Glutamatergic neuron (in vitro differentiated cells): ENCODE measurements at regions not wholly inside any gene's neighbourhood (a gene's known extent, or its start where the extent isn't known, plus 50 kb on each side); places are given as distances from the start of the nearest gene placed in this dataset.

ENCODE experiments used
- DNase-seq: peaks from one replicate; pipeline ENCODE4 v3.0.0; 2022
- H3K27ac Mint-ChIP-seq: one replicate; pipeline ENCODE4 v1.8.0; 2020; ENCODE audit warnings: mild to moderate bottlenecking, mixed read lengths, inconsistent platforms; ENCODE audit not compliant: unreplicated experiment
- H3K27me3 Mint-ChIP-seq: one replicate; pipeline ENCODE4 v1.8.0; 2020; ENCODE audit warnings: mild to moderate bottlenecking, moderate library complexity, mixed read lengths, inconsistent platforms; ENCODE audit not compliant: unreplicated experiment
- H3K36me3 Mint-ChIP-seq: one replicate; pipeline ENCODE4 v1.8.0; 2020; ENCODE audit warnings: mild to moderate bottlenecking, mixed read lengths, inconsistent platforms; ENCODE audit not compliant: unreplicated experiment
- H3K4me1 Mint-ChIP-seq: one replicate; pipeline ENCODE4 v1.8.0; 2020; ENCODE audit warnings: mild to moderate bottlenecking, low read depth, mixed read lengths, inconsistent platforms; ENCODE audit not compliant: unreplicated experiment
- H3K4me3 Mint-ChIP-seq: one replicate; pipeline ENCODE4 v1.8.0; 2020; ENCODE audit warnings: mild to moderate bottlenecking, mixed read lengths, inconsistent platforms; ENCODE audit not compliant: unreplicated experiment
- H3K9me3 Mint-ChIP-seq: one replicate; pipeline ENCODE4 v1.8.0; 2020; ENCODE audit warnings: mild to moderate bottlenecking, moderate library complexity, mixed read lengths, inconsistent platforms; ENCODE audit not compliant: unreplicated experiment
- CTCF ChIP-seq: fragments of 200-600 bp; sonication (generic); IDR thresholded peaks from one replicate; pipeline ENCODE4 v1.5.0; 2021; ENCODE audit not compliant: partially characterized antibody, unreplicated experiment

GRCh38 chr2:143850084-143850483, 669.8 kb downstream of the ZEB2 start:
- no peaks in the 10 kb centered on the region for H3K27me3 Mint-ChIP-seq
- H3K9me3 Mint-ChIP-seq, result peaks cover 2% of the 10 kb centered on the region
- H3K4me1 Mint-ChIP-seq, result peaks cover 28% of the 10 kb centered on the region
- TF ChIP-seq CTCF, result no peak
- no peak for DNase-seq
- H3K27ac Mint-ChIP-seq, result no peak overlapping the region
- H3K4me3 Mint-ChIP-seq, result no peak overlapping the region
- no peaks in the 10 kb centered on the region for H3K36me3 Mint-ChIP-seq

- no peaks in the 10 kb centered on the region for H3K36me3 Mint-ChIP-seq
These were observed 672.7 kb downstream of the ZEB2 start for GRCh38 chr2:143847257-143847656.

DNA sequence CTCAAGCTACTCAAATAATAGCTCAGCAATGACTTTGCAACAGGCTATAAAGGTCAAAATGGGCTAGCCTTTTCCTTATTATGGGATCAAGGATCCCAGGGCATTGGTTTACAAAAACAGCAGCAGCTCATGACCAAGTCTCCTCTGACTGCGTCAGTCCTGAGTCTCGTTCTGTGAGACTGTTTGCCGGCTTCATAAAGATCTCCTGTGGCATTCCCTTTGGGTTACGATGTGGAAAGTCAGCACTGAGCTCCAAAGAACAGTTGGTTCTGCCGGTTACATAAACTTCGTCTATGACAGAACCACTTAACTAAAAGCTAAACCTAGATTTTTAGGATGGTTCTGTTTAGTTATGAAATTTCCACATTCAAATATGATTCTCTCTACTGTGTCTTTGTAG, 674.9 kb downstream of the ZEB2 start:
- H3K27me3 Mint-ChIP-seq, result peaks cover 3% of the 10 kb centered on the region
- peaks cover 11% of the 10 kb centered on the region for H3K9me3 Mint-ChIP-seq
- no peak for TF ChIP-seq CTCF
- H3K4me1 Mint-ChIP-seq, result peaks cover 55% of the 10 kb centered on the region
- no peak for DNase-seq
- peak overlapping the region; percentile 62 for H3K27ac Mint-ChIP-seq
- no peak overlapping the region for H3K4me3 Mint-ChIP-seq
- H3K36me3 Mint-ChIP-seq, result no peaks in the 10 kb centered on the region

More at GRCh38 chr2:143847257-143847656, 672.7 kb downstream of the ZEB2 start:
- Mint-ChIP-seq H3K4me1 (peaks cover 42% of the 10 kb centered on the region), H3K4me3 (no peak overlapping the region), H3K27me3 (peaks cover 3% of the 10 kb centered on the region), H3K9me3 (peaks cover 11% of the 10 kb centered on the region), H3K27ac (no peak overlapping the region)
- TF ChIP-seq CTCF, result no peak
- no peak for DNase-seq

DNA sequence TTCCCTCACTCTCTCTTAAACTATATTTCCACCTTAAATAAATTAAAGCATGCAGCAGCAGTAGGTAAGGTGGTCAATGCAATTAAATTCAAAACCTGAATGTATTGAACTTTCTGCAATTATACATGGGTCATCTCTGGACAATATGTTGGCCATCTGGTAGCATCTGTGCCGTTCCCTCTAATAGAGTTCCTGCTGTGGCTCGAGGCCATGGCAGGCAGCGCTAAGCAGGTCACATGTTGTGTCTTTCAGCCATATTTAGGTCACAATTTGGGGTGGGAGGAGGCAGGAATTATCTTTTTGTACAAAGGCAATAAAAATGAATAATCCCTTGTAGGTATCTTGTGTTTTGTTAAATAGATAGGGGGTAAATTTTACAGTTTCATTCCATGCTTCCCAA, 676.2 kb downstream of the ZEB2 start:
- DNase-seq, result peak; percentile 51
- Mint-ChIP-seq H3K4me1 (peaks cover 51% of the 10 kb centered on the region), H3K27ac (peak overlapping the region; percentile 91), H3K4me3 (peak overlapping the region; percentile 44), H3K36me3 (no peaks in the 10 kb centered on the region), H3K9me3 (peaks cover 11% of the 10 kb centered on the region), H3K27me3 (peaks cover 3% of the 10 kb centered on the region)
- no peak for TF ChIP-seq CTCF

GRCh38 chr2:143842836-143843235, 677.1 kb downstream of the ZEB2 start:
- Mint-ChIP-seq H3K4me1 (peaks cover 56% of the 10 kb centered on the region), H3K27ac (peak overlapping the region; percentile 91), H3K4me3 (no peak overlapping the region), H3K36me3 (no peaks in the 10 kb centered on the region), H3K27me3 (peaks cover 3% of the 10 kb centered on the region), H3K9me3 (peaks cover 11% of the 10 kb centered on the region)
- DNase-seq, result no peak
- TF ChIP-seq CTCF, result no peak
